Thoracic aorta (tissue), 2 donors: ENCODE measurements at regions not wholly inside any gene's neighbourhood (a gene's known extent, or its start where the extent isn't known, plus 50 kb on each side); places are given as distances from the start of the nearest gene placed in this dataset.
"Not testable (repeated sequence)": the region's sequence is repeated elsewhere in the genome, so short reads cannot be mapped to it uniquely, and the experiment has no call there.

Experiments used
- ATAC-seq: fragments of 150-250 bp; one replicate; pipeline ENCODE4 v1.8.0; 2017; ENCODE audit warnings: low read depth; ENCODE audit not compliant: insufficient number of reproducible peaks, low FRiP score
- DNase-seq: peaks from one replicate; pipeline ENCODE4 v3.0.0-alpha.2; 2020; ENCODE audit warnings: low spot score
- H3K27ac ChIP-seq, 2 donors: fragments of 200-600 bp; sonication (generic); 1 replicate in 1 of 2; 2 replicates in 1 of 2; pipeline ENCODE4 v1.5.1; 2016; ENCODE audit warnings: mild to moderate bottlenecking in 2 of 2, moderate library complexity in 2 of 2
- H3K27me3 ChIP-seq: fragments of 200-600 bp; sonication (generic); replicated peaks from 2 replicates; pipeline ENCODE4 v1.6.0; 2016; ENCODE audit warnings: mild to moderate bottlenecking; ENCODE audit not compliant: insufficient read depth
- H3K36me3 ChIP-seq: fragments of 200-600 bp; sonication (generic); one replicate; pipeline ENCODE4 v1.5.1; 2016
- H3K4me1 ChIP-seq, 2 donors: fragments of 200-600 bp; sonication (generic); 1 replicate in 1 of 2; 2 replicates in 1 of 2; pipeline versions ENCODE4 v1.5.1 to v1.6.0; 2016; ENCODE audit warnings: low read depth in 2 of 2, mild to moderate bottlenecking in 1 of 2; ENCODE audit not compliant: control insufficient read depth in 1 of 2
- H3K4me3 ChIP-seq: fragments of 200-600 bp; sonication (generic); 2 replicates; pipeline ENCODE4 v1.5.1; 2016; ENCODE audit warnings: mild to moderate bottlenecking
- H3K9me3 ChIP-seq: fragments of 200-600 bp; sonication (generic); 2 replicates; pipeline ENCODE4 v1.5.1; 2016
- CTCF ChIP-seq: fragments of 200-600 bp; sonication (generic); IDR thresholded peaks from one replicate; pipeline ENCODE4 v1.5.1; 2019; ENCODE audit warnings: antibody characterized with exemption

- Histone ChIP-seq H3K27me3 (no peaks in the 10 kb centered on the region), H3K9me3 (no peaks in the 10 kb centered on the region), H3K4me3 (no peak overlapping the region), H3K4me1 (no peaks in the 10 kb centered on the region), H3K27ac (no peak overlapping the region), H3K36me3 (no peaks in the 10 kb centered on the region)
- DNase-seq (no peak), ATAC-seq (no peak)
- no peak for TF ChIP-seq CTCF
These were observed 371.9 kb upstream of the ARRDC3 start for GRCh38 chr5:91754990-91755389.

GRCh38 chr5:91744470-91744869 lies 361.4 kb upstream of the ARRDC3 start:
- not testable (repeated sequence) for ATAC-seq, DNase-seq

GRCh38 chr5:91742550-91742949 lies 359.4 kb upstream of the ARRDC3 start:
- H3K4me1 ChIP-seq: no peaks in the 10 kb centered on the region
- H3K4me3 ChIP-seq: no peak overlapping the region
- ATAC-seq (no peak), DNase-seq (no peak)
- no peak for TF ChIP-seq CTCF
- H3K27ac ChIP-seq: no peak overlapping the region
- H3K36me3 ChIP-seq: no peaks in the 10 kb centered on the region
- no peaks in the 10 kb centered on the region for H3K9me3 ChIP-seq
- no peaks in the 10 kb centered on the region for H3K27me3 ChIP-seq

More at GRCh38 chr5:91744470-91744869, 361.4 kb upstream of the ARRDC3 start:
- H3K27me3 ChIP-seq, H3K4me1 ChIP-seq, H3K4me3 ChIP-seq, H3K27ac ChIP-seq, H3K9me3 ChIP-seq, H3K36me3 ChIP-seq: not testable (repeated sequence)

- Histone ChIP-seq H3K27ac (no peak overlapping the region), H3K9me3 (no peaks in the 10 kb centered on the region), H3K27me3 (no peaks in the 10 kb centered on the region), H3K36me3 (no peaks in the 10 kb centered on the region), H3K4me3 (no peak overlapping the region), H3K4me1 (no peaks in the 10 kb centered on the region)
- TF ChIP-seq CTCF: no peak
- DNase-seq: no peak
- no peak for ATAC-seq
These were observed 358.8 kb upstream of the ARRDC3 start for GRCh38 chr5:91741764-91742505.

GRCh38 chr5:91730026-91730425 lies 346.9 kb upstream of the ARRDC3 start:
- no peaks in the 10 kb centered on the region for H3K9me3 ChIP-seq
- TF ChIP-seq CTCF: no peak
- ATAC-seq (no peak), DNase-seq (no peak)
- no peaks in the 10 kb centered on the region for H3K27me3 ChIP-seq
- H3K27ac ChIP-seq: no peak overlapping the region
- H3K4me3 ChIP-seq: no peak overlapping the region
- H3K36me3 ChIP-seq: no peaks in the 10 kb centered on the region
- no peaks in the 10 kb centered on the region for H3K4me1 ChIP-seq

GRCh38 chr5:91727463-91727862 lies 344.3 kb upstream of the ARRDC3 start:
- Histone ChIP-seq H3K4me1 (no peaks in the 10 kb centered on the region), H3K4me3 (no peak overlapping the region), H3K27me3 (no peaks in the 10 kb centered on the region), H3K36me3 (no peaks in the 10 kb centered on the region), H3K27ac (no peak overlapping the region), H3K9me3 (no peaks in the 10 kb centered on the region)
- TF ChIP-seq CTCF: no peak
- DNase-seq (no peak), ATAC-seq (no peak)
